GM12864 (cell line): ENCODE measurements at regions not wholly inside any gene's neighbourhood (a gene's known extent, or its start where the extent isn't known, plus 50 kb on each side); places are given as distances from the start of the nearest gene placed in this dataset.

Experiments used
- DNase-seq: peaks from one replicate; pipeline ENCODE4 v3.0.0-alpha.2; 2011; ENCODE audit warnings: low read depth
- H3K4me3 ChIP-seq: 2 replicates; pipeline ENCODE4 v1.5.1; 2011; ENCODE audit warnings: mild to moderate bottlenecking, low read depth, low read length, control low read depth
- TF ChIP-seq, protein P1 (sequence below): IDR thresholded peaks from 2 replicates; pipeline ENCODE4 v1.5.1; 2011; ENCODE audit warnings: low read depth, mild to moderate bottlenecking, moderate library complexity, low read length, control low read depth, inconsistent platforms; ENCODE audit errors: missing control alignments

DNA sequence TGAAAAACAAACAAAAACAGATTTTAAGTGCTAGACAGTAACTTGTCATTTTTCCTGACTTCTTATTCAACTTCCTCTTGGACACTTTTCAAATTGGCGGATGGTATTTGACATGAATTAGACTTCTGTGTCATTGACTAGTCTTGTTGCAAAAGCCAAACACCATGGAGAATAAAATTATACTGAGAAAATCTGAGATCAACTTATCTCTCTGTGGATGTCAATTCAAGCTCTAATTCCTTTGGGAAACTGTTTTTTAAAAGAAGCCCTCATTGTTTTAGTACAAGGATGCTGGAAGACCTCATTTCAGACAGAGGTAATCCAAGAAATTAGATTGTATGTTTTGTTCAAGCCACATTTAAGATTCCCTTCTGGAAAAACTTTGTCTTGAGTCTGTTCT lies 831.0 kb downstream of the SEMA5A start:
- H3K4me3 ChIP-seq: no peak overlapping the region
- no peak for DNase-seq
- TF ChIP-seq, protein P1, sequence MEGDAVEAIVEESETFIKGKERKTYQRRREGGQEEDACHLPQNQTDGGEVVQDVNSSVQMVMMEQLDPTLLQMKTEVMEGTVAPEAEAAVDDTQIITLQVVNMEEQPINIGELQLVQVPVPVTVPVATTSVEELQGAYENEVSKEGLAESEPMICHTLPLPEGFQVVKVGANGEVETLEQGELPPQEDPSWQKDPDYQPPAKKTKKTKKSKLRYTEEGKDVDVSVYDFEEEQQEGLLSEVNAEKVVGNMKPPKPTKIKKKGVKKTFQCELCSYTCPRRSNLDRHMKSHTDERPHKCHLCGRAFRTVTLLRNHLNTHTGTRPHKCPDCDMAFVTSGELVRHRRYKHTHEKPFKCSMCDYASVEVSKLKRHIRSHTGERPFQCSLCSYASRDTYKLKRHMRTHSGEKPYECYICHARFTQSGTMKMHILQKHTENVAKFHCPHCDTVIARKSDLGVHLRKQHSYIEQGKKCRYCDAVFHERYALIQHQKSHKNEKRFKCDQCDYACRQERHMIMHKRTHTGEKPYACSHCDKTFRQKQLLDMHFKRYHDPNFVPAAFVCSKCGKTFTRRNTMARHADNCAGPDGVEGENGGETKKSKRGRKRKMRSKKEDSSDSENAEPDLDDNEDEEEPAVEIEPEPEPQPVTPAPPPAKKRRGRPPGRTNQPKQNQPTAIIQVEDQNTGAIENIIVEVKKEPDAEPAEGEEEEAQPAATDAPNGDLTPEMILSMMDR: no peak

GRCh38 chr5:8719796-8720195 lies 826.1 kb downstream of the SEMA5A start:
- no peak overlapping the region for H3K4me3 ChIP-seq
- TF ChIP-seq, protein P1: no peak
- no peak for DNase-seq

DNA sequence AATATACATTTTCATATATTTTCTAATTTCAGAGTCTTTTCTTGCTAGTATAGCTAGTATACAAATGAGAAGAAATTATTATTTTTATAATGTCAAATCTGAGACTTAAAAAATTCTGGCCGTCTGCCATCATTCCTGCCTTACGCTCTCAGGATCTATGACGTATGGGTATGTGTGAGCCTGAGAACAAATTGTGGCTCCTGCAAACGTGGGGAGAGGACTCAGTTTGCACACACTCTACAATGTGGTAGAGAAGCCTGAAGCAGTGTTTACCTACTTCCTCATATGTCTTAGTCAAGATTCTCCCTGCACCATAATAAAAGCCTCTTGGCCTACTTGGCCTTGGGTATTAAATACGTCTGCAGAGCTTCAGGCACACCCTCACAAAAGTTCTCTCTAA lies 825.4 kb downstream of the SEMA5A start:
- no peak overlapping the region for H3K4me3 ChIP-seq
- no peak for DNase-seq
- TF ChIP-seq, protein P1: no peak

GRCh38 chr5:8721536-8721935 lies 824.3 kb downstream of the SEMA5A start:
- DNase-seq: no peak
- TF ChIP-seq, protein P1: no peak
- no peak overlapping the region for H3K4me3 ChIP-seq

GRCh38 chr5:8726383-8727036 lies 819.4 kb downstream of the SEMA5A start:
- H3K4me3 ChIP-seq: no peak overlapping the region
- DNase-seq: no peak
- TF ChIP-seq, protein P1: no peak

GRCh38 chr5:8727396-8727795 lies 818.5 kb downstream of the SEMA5A start:
- TF ChIP-seq, protein P1: no peak
- H3K4me3 ChIP-seq: no peak overlapping the region
- DNase-seq: no peak

DNA sequence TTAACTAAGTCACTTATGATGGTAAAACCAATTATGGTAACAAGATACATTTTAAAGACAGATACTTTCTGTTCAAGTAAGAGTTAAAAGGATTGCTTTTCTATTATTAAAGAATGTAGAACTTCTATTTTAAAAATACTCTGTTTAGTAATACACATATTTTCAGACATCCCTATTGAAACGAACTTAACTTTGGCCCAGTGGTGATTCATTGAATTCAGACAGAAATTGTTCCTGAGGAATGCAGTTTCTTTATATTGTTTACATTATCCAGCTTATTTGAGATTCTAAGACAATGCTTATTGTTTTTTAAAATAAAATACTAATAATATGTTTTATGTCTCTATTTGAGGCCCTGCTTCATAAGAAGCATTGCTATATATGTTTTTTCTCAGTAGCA lies 816.4 kb downstream of the SEMA5A start:
- H3K4me3 ChIP-seq: no peak overlapping the region
- DNase-seq: no peak
- TF ChIP-seq, protein P1: no peak
